Urothelium cell line (cell line): ENCODE measurements at regions not wholly inside any gene's neighbourhood (a gene's known extent, or its start where the extent isn't known, plus 50 kb on each side); places are given as distances from the start of the nearest gene placed in this dataset.
A peak's percentile ranks its signal among the peaks of the same experiment; 100 is the strongest.
"Not testable (repeated sequence)": the region's sequence is repeated elsewhere in the genome, so short reads cannot be mapped to it uniquely, and the experiment has no call there.

Experiments
- DNase-seq: peaks from one replicate; pipeline ENCODE4 v3.0.0; 2011; ENCODE audit warnings: low spot score, mixed read lengths
- FAIRE-seq: peaks from 2 replicates; lab custom pipeline; 2011; peaks lifted over from hg19 to GRCh38; lab: Jason Lieb, UNC

DNA sequence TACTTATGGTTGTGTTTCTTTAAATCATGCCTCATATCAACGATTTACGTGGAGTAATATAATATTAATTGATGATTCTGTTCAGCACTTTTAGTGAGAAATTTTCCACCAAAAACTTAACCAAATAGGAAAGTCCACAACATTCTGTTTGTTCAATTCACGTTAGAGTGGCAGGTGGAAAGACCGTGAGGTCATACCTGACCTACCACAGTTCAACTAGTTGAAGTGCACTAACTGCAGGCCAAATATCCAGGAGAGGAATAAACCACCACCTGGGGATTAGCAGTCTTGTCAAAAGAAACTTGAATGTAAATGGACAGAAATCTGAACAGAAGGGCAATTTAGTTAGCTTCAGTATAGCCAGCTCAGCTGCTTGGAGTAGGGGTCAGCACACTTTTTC, 577.7 kb downstream of the KIF4B start:
- no peak for DNase-seq
- FAIRE-seq: no peak

- no peak for FAIRE-seq
- no peak for DNase-seq
Observed at GRCh38 chr5:155594270-155594669, 580.7 kb downstream of the KIF4B start.

DNA sequence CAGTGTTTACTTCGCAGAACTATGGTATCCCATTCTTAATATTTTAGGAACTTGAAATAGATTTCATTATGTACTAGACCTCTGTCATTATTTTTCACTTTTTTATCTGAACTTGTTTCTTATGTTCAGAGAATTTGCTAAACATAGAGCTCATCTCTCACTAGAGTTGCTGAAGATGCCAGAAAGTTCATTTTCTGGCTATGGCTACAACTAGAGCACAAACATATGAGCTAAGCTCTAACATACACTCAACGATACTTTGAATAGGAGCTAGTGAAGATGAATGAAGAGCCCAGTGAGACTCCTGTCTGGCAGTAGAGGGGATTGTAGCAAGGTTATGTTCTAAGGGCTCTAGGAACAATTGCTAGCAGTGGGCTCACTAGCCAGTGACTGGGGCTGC, 582.2 kb downstream of the KIF4B start:
- FAIRE-seq: no peak

DNA sequence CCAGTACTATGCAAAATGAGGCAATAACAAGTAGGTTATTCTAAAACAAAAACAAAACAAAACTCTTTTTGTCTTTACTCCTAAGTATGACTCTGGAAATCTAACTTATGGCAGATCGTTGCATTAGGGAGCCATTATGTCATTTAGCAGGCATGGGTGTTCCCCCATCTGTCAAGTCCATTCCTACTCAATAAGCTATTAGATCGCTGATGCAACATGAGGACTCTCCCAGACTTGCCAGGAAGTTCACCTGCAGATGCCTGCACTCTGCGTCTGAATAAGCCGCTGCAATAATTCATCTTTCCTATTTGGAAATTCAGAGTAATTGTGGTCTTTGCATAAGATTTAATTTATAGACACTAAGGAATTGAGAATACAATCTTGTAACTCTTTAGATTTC, 585.0 kb downstream of the KIF4B start:
- no peak for DNase-seq
- no peak for FAIRE-seq

More for the DNA sequence above, 582.2 kb downstream of the KIF4B start:
- no peak for DNase-seq

GRCh38 chr5:155605920-155606319, 592.4 kb downstream of the KIF4B start:
- DNase-seq: no peak

GRCh38 chr5:155616779-155617392, 603.3 kb downstream of the KIF4B start:
- FAIRE-seq (no peak), DNase-seq (peak; percentile 58)

More at GRCh38 chr5:155605920-155606319, 592.4 kb downstream of the KIF4B start:
- FAIRE-seq: no peak

- no peak for FAIRE-seq
- DNase-seq: no peak
Observed at GRCh38 chr5:155619688-155620087, 606.1 kb downstream of the KIF4B start.

- DNase-seq: no peak
Observed at GRCh38 chr5:155620821-155621410, 607.4 kb downstream of the KIF4B start.

GRCh38 chr5:155624597-155625241, 611.2 kb downstream of the KIF4B start:
- FAIRE-seq (no peak), DNase-seq (no peak)

More at GRCh38 chr5:155620821-155621410, 607.4 kb downstream of the KIF4B start:
- no peak for FAIRE-seq

GRCh38 chr5:155625315-155625714, 611.8 kb downstream of the KIF4B start:
- DNase-seq: no peak
- no peak for FAIRE-seq

GRCh38 chr5:155625897-155626543, 612.5 kb downstream of the KIF4B start:
- DNase-seq: no peak
- no peak for FAIRE-seq

DNA sequence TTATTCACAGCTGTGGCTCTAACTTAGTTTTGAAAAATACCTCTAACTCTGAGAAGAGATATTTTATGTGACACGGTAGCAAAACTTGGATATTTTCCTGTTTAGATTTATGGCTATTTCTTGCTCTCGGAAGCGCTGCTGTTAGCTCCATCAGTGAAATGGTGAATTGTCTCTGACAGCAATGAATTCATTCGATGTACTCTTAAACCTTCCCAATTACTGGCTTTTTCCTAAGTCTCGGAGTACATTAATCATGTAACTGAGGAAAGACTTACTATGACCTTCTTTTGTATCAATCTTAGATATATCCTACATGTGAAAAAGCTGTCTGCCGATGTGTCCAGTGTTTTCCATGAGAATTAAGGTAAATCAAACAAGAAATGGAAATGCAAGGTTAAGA, 613.0 kb downstream of the KIF4B start:
- no peak for FAIRE-seq
- DNase-seq: no peak

- FAIRE-seq (no peak), DNase-seq (no peak)
Observed at GRCh38 chr5:155628346-155628745, 614.8 kb downstream of the KIF4B start.

DNA sequence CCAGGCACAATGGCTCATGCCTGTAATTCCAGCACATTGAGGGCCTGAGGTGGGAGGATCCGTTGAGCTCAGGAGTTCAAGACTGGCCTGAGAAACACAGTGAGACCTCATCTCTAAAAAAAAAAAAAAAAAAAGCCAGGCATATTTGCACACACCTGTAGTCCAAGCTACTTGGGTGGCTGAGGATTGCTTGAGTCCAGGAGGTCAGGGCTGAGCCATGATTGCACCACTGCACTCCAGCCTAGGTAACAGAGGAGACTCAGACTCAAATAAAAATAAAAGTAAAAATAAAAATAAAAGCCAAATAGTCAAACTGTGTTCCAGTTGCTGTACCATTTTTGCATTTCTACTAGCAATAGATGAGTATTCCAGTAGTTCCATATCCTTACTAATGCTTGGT, 616.0 kb downstream of the KIF4B start:
- FAIRE-seq (no peak), DNase-seq (no peak)

DNA sequence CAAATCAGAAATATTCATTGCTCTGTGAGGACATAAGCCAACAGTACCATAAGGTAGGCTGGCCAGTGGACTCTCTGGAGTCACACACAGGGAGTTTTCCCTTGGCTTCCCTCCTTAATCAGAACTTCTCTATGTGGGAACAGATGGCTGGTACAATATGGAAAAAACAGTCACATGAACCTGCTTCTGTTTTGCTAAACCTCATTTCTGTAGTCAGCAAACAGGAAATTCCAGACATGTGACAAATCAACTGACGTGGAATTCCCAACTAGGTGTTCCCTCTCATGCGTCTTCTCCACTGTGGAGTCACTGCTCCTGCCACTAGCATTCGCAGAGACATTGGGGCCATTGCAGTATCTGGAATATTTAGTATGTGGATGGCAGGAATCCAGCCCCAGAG, 617.6 kb downstream of the KIF4B start:
- peak; percentile 48 for DNase-seq
- no peak for FAIRE-seq

GRCh38 chr5:155633338-155633957, 619.9 kb downstream of the KIF4B start:
- no peak for FAIRE-seq
- no peak for DNase-seq

GRCh38 chr5:155649666-155650065, 636.1 kb downstream of the KIF4B start:
- peak; percentile 13 for FAIRE-seq
- no peak for DNase-seq

DNA sequence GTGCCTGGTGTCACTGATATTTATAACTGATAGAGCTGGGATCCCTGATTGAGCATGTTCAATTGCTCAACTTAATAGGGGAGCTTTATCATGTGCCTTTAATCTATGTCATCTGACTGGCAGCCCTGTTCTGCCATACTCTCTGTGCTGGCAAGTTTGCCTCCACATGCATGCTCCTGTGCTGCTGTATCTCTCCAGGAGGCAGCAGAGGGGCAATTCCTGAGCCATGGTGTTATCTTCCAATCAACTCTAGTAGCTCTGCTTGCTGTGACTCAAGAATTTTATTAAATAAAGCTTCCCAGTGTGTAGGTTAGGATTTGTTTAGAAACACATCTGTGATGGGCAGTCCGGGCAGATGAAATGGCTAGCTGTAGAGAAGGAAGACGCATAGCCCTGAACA, 642.0 kb downstream of the KIF4B start:
- no peak for FAIRE-seq
- DNase-seq: no peak

- FAIRE-seq: no peak
- DNase-seq: no peak
Observed at GRCh38 chr5:155661859-155662258, 648.3 kb downstream of the KIF4B start.

- no peak for DNase-seq
- no peak for FAIRE-seq
Observed at GRCh38 chr5:155665361-155665760, 651.8 kb downstream of the KIF4B start.

DNA sequence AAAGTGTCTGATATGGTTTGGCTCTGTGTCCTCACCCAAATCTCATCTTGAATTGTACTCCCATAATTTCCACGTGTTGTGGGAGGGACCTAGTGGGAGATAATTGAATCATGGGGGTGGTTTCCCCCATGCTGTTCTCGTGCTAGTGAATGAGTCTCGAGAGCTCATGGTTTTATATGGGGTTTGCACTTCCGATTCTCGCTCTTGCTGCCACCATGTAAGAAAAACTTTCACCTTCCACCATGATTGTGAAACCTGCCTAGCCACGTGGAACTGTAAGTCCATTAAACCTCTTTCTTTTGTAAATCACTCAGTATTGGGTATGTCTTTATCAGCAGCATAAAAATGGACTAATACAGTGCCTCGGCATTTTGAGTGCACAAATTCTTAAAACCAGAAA, 655.0 kb upstream of the SGCD start:
- FAIRE-seq, DNase-seq: not testable (repeated sequence)
